Tibial nerve (tissue), 4 donors: ENCODE measurements at regions not wholly inside any gene's neighbourhood (a gene's known extent, or its start where the extent isn't known, plus 50 kb on each side); places are given as distances from the start of the nearest gene placed in this dataset.

ENCODE experiments used
- DNase-seq, 2 donors: peaks; one replicate each; pipeline ENCODE4 v3.0.0-alpha.2; 2019; ENCODE audit warnings: low spot score in 2 of 2
- H3K27ac ChIP-seq, 4 donors: fragments of 200-600 bp; sonication (generic) in 3 of 4; one replicate each; pipeline ENCODE4 v1.5.1; 2017 to 2019; ENCODE audit warnings: mild to moderate bottlenecking in 1 of 4
- H3K27me3 ChIP-seq, 2 donors: fragments of 200-600 bp; sonication (generic) in 1 of 2; one replicate each; pipeline versions ENCODE4 v1.5.1 to v1.6.0; 2017 to 2019
- H3K36me3 ChIP-seq, 3 donors: fragments of 200-600 bp; sonication (generic); one replicate each; pipeline ENCODE4 v1.5.1; 2018 to 2019
- H3K4me1 ChIP-seq, 4 donors: fragments of 200-600 bp; sonication (generic) in 3 of 4; one replicate each; pipeline ENCODE4 v1.5.1; 2017 to 2019
- H3K4me3 ChIP-seq, 4 donors: fragments of 200-600 bp; sonication (generic) in 3 of 4; one replicate each; pipeline ENCODE4 v1.5.1; 2017 to 2019; ENCODE audit warnings: mild to moderate bottlenecking in 1 of 4, moderate library complexity in 1 of 4
- H3K9me3 ChIP-seq, 4 donors: fragments of 200-600 bp; sonication (generic) in 3 of 4; one replicate each; pipeline ENCODE4 v1.5.1; 2017 to 2019
- CTCF ChIP-seq, 5 experiments: fragments of 200-600 bp in 3 of 5; fragments of 450-650 bp in 2 of 5; sonication (generic) in 3 of 5; IDR thresholded peaks; one replicate each; pipeline ENCODE4 v1.5.1; 2016 to 2019; ENCODE audit warnings: antibody characterized with exemption in 5 of 5, mild to moderate bottlenecking in 3 of 5, moderate library complexity in 2 of 5
- EP300 ChIP-seq, 2 donors: sonication (generic); formaldehyde crosslinking; IDR thresholded peaks; one replicate each; pipeline ENCODE4 v1.6.1; 2017; ENCODE audit warnings: antibody characterized with exemption in 2 of 2, mild to moderate bottlenecking in 1 of 2
- POLR2A ChIP-seq, 2 donors: fragments of 450-650 bp; IDR thresholded peaks; one replicate each; pipeline ENCODE4 v1.6.1; 2017; ENCODE audit warnings: antibody characterized with exemption in 2 of 2, mild to moderate bottlenecking in 2 of 2, moderate library complexity in 2 of 2
- WGBS, 2 donors: methylation state at CpG; one replicate each; pipeline ENCODE4 v1.1.5; 2018; 5-methylcytosine and 5-hydroxymethylcytosine counted together

DNA sequence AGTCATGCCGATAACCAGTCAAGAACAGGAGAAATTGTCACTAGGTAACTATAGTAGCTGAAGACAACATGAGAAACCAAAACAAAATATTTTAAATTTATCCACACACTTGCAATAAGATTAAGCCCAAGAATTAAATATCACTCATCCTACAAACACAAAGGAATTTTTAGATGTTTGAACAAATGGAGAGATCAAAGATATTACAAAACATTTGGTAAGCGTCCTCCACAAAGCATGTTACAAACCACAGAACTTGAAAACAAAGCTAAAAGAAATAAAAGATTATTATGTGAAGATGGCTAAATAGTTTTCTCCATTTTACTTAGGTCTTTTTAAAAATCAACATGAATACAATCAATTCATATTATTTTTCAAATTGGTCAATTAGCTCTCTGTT is 631.9 kb upstream of the INTU start:
- Histone ChIP-seq H3K27me3 (no peaks in the 10 kb centered on the region), H3K27ac (no peak overlapping the region), H3K4me1 (no peaks in the 10 kb centered on the region), H3K9me3 (no peaks in the 10 kb centered on the region), H3K36me3 (no peaks in the 10 kb centered on the region), H3K4me3 (no peak overlapping the region)
- no peak for TF ChIP-seq EP300 (IDR thresholded peaks at IDR 0.05)
- no peak for TF ChIP-seq POLR2A (IDR thresholded peaks at IDR 0.05)
- DNase-seq: no peak
- WGBS, 2 donors: 81 to 83% methylated on average over 2 of the region's 2 CpGs

DNA sequence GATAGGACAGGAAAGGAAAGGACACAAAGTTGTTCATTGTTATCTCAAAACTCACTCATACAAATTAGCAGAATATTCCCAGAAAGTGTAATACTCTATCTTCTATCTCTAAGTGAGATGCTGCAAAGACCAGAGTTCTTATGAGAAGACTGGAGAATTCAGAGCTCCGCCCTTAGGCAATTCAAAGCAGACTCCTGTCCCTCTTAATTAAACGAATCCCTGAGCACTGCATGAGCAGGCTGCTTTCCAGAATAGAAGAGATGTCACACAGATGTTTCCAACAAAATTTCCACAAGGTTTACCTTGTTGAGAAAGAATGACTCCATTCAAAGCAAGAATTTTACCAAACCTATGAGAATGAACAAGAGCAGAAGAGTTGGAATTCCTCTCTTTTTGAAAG is 630.8 kb upstream of the INTU start:
- no peak for DNase-seq
- no peak overlapping the region for H3K27ac ChIP-seq
- TF ChIP-seq EP300 (IDR thresholded peaks at IDR 0.05): no peak
- TF ChIP-seq CTCF (IDR thresholded peaks at IDR 0.05): no peak
- TF ChIP-seq POLR2A (IDR thresholded peaks at IDR 0.05): no peak
- H3K4me3 ChIP-seq: no peak overlapping the region
- no peaks in the 10 kb centered on the region for H3K4me1 ChIP-seq
- no peaks in the 10 kb centered on the region for H3K9me3 ChIP-seq
- no peaks in the 10 kb centered on the region for H3K36me3 ChIP-seq
- 67 to 71% methylated on average over 2 of the region's 2 CpGs for WGBS, 2 donors
- no peaks in the 10 kb centered on the region for H3K27me3 ChIP-seq

DNA sequence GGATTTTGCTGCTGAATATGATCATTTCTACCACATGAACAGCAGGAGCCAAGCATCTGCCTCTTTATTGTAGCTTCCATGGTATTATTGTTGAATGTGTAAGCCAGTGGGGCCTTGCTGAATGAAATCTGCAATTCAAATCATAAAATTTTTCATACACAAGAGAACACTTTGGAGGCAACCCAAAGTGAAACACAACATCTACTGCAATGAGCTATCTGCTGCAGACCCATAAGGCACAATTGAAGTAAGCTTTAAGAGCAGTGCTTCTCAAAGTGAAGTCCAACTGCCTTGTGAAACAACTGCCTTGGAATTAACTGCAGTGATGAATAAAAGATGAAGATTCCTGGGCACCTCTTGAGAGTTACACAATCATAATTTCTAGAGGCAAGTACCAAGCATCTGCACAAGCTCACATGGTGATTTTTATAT is 626.3 kb upstream of the INTU start:
- no peaks in the 10 kb centered on the region for H3K27me3 ChIP-seq
- no peak overlapping the region for H3K4me3 ChIP-seq
- no peaks in the 10 kb centered on the region for H3K9me3 ChIP-seq
- no peak overlapping the region for H3K27ac ChIP-seq
- no peaks in the 10 kb centered on the region for H3K36me3 ChIP-seq
- TF ChIP-seq EP300 (IDR thresholded peaks at IDR 0.05) (no peak), CTCF (IDR thresholded peaks at IDR 0.05) (no peak), POLR2A (IDR thresholded peaks at IDR 0.05) (no peak)
- no peaks in the 10 kb centered on the region for H3K4me1 ChIP-seq
- DNase-seq: no peak

GRCh38 chr4:127007305-127007704 is 625.5 kb upstream of the INTU start:
- Histone ChIP-seq H3K4me1 (no peaks in the 10 kb centered on the region), H3K36me3 (no peaks in the 10 kb centered on the region), H3K4me3 (no peak overlapping the region), H3K27me3 (no peaks in the 10 kb centered on the region), H3K27ac (no peak overlapping the region), H3K9me3 (no peaks in the 10 kb centered on the region)
- DNase-seq: no peak
- no peak for TF ChIP-seq CTCF (IDR thresholded peaks at IDR 0.05)
- no peak for TF ChIP-seq EP300 (IDR thresholded peaks at IDR 0.05)
- no peak for TF ChIP-seq POLR2A (IDR thresholded peaks at IDR 0.05)
- 61 to 66% methylated on average over 3 of the region's 3 CpGs for WGBS, 2 donors

DNA sequence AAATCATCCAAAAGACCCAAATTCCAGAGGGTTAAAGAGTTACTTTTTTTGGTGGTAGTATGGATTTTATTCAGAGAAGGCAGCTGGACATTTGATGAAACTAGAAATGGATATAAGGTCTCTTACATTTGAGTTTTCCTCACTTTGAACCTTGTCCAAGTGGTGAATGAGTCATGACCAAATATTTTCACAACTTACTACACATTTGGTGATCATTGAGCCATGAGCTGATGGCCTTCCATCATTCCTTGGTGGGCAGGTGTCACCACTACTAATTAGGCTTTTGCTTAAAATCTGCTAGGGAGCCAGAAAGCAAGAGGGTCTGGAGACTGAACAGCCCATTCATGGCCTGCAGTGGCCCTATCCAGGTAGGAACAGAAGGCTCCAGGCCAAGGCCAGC is 620.2 kb upstream of the INTU start:
- H3K4me1 ChIP-seq: no peaks in the 10 kb centered on the region
- H3K27ac ChIP-seq: no peak overlapping the region
- no peaks in the 10 kb centered on the region for H3K9me3 ChIP-seq
- H3K36me3 ChIP-seq: no peaks in the 10 kb centered on the region
- TF ChIP-seq EP300 (IDR thresholded peaks at IDR 0.05): no peak
- TF ChIP-seq CTCF (IDR thresholded peaks at IDR 0.05): no peak
- TF ChIP-seq POLR2A (IDR thresholded peaks at IDR 0.05): no peak
- no peak for DNase-seq
- H3K27me3 ChIP-seq: no peaks in the 10 kb centered on the region
- no peak overlapping the region for H3K4me3 ChIP-seq

GRCh38 chr4:127015667-127016117 is 617.1 kb upstream of the INTU start:
- H3K4me1 ChIP-seq: no peaks in the 10 kb centered on the region
- H3K4me3 ChIP-seq: no peak overlapping the region
- H3K36me3 ChIP-seq: no peaks in the 10 kb centered on the region
- H3K27me3 ChIP-seq: no peaks in the 10 kb centered on the region
- H3K9me3 ChIP-seq: no peaks in the 10 kb centered on the region
- no peak for DNase-seq
- TF ChIP-seq CTCF (IDR thresholded peaks at IDR 0.05): no peak
- no peak for TF ChIP-seq EP300 (IDR thresholded peaks at IDR 0.05)
- TF ChIP-seq POLR2A (IDR thresholded peaks at IDR 0.05): no peak
- no peak overlapping the region for H3K27ac ChIP-seq
- WGBS, 2 donors: 38 to 49% methylated on average over 5 of the region's 5 CpGs
